ENCODE measurements at regions not wholly inside any gene's neighbourhood (a gene's known extent, or its start where the extent isn't known, plus 50 kb on each side); places are given as distances from the start of the nearest gene placed in this dataset.

DNA sequence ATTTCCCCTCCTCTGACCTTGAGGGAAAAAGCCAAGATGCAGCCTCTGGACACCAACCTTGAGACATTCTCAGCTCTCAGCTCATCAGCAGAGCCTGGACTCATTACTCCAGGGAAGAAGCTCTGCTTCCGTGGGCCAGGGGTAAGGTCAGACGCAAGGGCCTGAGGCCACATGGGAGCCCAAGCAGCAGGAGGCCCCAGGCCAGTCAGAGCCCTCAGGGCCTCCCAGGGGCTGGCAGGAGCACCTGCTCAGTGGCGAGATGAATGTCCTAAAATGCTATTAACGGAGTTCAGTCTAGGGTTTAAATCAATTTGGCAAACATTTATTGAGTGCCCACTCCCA, 208.6 kb downstream of the ERMARD start:
- no peak for DNase-seq

DNA sequence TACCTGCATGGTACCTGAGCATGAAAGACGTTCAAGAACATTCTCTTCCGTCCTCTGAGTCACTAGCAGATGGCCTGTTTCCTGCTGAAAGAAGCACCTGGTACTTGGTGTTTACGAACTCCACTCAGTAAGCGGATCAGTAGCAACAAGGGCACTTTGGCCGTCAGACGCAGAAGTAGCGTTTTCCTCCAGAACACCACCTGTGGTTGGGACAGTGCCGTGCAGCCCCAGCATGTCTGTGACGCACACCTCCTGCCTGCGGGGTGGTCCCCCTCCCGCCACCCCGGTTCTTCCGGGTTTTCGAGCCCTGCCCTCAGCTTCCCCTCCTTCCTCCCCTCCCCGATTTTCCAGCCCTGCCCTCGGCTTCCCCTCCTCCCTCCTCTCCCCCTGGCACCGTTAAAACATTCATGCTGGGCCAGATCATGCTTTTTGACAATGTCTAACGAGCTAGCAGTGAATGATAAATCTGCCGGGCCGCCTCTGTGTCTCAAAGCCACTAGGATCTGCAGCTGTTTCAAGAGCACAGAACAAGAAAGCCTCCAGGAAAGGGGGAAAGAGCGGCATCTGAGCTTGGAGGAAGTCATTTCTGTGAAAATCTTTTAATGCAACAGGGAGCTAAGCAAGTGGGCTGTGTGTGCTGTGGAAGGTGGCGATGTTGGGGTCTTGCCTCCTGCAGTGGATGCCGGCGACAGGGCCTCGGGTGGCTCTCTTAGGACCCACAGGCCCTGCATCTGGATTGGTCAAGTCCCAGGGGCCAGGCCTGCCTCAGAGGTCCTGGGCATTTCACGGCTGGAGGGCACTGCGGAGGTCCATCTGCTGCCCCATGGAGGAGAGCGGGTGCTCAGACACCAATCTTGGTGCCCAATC, 207.9 kb downstream of the ERMARD start:
- no peak for DNase-seq

- no peak for DNase-seq
These were observed 207.1 kb downstream of the ERMARD start for GRCh38 chr6:169958510-169958909.

GRCh38 chr6:169957351-169957963, 206.0 kb downstream of the ERMARD start:
- DNase-seq, result no peak

DNA sequence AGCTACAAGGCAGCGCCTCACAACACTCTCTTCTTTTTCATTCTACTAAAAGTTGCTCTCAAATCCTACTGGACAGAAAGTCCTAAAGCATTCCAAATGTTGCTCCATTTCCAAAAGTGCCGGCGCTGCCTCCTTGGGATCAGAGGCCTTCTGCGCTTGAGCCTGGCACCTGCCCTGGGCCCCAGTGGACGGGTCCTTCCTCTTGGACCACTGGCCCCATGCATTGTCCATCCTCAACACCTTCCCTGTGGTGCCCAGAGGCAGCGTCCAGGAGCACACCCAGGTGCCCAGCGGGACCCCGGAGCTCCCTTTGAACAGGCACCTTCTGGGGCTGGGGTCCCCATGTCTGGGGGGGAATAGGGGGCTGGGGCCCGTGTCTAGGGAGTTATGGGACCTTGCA, 205.2 kb downstream of the ERMARD start:
- DNase-seq, result no peak

DNA sequence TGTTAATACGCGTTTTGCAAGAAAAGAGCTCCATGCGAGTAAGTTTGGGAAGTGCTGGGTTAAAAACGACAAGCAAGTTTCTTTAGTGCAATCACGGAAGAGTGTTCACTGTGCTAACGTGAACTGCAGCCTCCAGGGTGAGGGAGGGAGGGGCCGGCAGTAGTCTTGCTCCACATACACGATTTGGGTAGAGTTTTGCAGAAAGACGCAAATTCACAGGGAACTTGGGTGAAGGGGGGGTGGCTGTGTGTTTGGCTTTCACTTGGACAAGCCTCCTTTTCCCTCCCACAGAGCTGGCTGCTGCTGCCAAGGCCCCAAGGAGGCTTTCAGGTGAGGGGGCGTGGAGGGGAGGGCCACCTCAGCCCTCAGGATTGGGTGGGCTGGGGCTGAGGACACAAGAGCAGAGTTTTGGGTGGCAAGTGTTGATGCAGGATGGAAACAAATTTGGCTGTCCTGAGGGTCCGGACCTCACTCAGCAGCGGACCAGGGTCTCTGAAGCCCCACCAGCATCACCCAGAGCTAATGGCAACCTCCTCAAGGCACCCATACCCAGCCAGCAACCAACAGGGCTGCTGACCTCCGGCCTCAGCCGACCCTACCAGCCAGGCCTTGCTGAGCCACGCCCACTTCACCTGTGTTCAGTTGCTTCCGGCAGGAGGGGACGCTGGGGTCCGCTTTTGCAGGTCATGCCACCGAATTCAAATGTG, 204.5 kb downstream of the ERMARD start:
- no peak for DNase-seq

DNA sequence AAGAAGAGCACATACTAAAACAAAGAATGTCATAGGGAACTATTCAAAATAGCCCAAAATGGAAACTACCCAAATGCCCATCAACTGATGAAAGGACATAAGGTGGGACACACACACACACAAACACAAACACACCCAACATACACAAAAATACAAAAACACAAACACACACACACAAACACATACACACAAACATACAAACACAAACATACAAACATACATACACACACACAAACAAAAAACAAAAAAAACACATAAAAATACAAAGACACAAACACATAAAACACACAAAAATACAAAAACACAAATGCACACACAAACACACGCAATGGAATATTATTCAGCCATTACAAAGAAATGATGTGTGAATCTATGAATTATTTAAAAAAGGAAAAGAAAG, 203.6 kb downstream of the ERMARD start:
- DNase-seq, result no peak

DNA sequence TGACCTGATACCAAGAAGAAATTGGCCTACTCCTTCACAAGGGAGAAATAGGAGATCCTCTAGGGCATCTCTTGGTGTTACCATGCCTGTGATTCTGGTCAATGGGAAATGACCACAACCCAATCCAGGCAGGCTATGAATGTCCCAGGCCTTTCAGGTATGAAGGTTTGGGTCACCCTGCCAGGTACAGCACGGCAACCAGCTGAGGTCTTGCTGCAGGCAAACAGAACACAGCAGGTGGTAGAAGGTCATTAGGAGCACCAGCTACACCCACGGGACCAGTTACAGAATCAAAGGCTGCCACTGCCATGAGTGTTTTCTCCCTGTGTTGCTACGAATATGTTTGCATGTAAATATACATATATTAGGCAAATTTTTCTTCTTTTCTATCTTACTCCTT, 202.3 kb downstream of the ERMARD start:
- no peak for DNase-seq

DNA sequence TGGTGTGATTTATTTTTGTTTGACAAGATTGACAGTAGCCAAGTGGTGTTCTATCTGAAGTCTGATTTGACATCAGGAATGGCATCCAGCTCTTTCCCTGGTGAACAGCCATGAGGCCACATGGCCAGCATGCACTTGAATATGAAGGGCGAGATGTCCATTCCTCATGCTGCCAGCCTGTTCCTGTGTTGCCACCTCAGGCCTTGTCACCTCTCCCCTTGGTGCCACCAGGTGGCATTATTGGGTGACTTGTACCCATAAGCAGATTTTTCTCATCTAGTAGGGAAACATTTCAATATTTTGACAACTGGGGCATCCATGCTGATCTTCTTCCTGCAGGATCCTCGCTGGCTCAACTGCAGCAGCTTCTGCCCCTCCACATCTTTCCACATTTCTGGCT, 199.1 kb downstream of the ERMARD start:
- peak; percentile 4 for DNase-seq

- no peak for DNase-seq
These were observed 198.2 kb downstream of the ERMARD start for GRCh38 chr6:169949511-169950097.

DNA sequence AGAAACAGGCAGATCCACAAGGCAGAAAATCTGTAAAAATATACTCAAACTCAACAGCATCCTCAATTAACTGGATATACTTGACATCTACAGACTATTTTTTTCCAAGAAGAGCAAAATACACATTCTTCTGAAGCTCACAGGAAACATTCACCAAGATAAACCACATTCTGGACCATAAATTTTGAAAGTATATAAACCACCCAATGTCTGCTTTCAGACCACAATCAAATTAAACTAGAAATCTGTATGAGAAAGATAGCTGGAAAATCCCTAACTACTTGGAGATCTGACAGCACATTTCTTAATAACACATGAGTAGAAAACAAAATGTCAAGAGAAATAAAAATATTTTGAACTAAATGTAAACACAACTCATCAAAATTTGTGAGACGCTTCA, 195.5 kb downstream of the ERMARD start:
- no peak for DNase-seq

GRCh38 chr6:169945117-169945516, 193.7 kb downstream of the ERMARD start:
- DNase-seq, result no peak

GRCh38 chr6:169944415-169944814, 193.0 kb downstream of the ERMARD start:
- DNase-seq, result no peak

DNA sequence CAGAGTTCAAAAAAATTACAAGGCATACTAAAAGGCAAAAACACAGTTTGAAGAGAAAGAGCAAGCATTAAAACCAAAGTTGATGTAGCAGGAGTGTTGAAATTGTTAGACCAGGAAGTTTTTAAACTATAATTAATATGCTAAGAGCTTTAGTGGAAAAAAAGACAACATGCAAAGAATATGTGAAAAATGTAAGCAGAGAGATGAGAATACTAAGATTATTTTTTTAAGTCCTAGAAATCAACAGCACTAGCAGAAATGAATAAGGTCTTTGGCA, 192.6 kb downstream of the ERMARD start:
- no peak for DNase-seq

GRCh38 chr6:169943241-169944060, 192.0 kb downstream of the ERMARD start:
- no peak for DNase-seq

DNA sequence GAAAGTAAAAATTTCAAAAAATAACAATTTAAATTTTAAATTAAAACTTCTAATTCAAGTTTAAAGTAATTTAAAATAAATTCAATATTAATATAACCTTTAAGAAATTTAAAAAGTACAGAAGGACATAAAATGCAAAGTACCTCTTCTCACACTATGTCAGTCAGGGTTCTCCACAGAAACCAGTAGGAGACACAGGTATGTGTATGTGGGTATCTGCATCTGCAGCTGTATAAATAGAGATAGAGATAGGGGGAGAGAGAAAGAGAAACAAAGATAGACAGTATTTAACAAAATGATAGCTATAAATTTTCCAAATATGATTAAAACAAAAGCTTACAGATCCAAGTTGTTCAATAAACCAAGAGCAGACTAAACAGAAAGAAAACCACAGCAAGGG, 190.8 kb downstream of the ERMARD start:
- DNase-seq, result no peak

DNA sequence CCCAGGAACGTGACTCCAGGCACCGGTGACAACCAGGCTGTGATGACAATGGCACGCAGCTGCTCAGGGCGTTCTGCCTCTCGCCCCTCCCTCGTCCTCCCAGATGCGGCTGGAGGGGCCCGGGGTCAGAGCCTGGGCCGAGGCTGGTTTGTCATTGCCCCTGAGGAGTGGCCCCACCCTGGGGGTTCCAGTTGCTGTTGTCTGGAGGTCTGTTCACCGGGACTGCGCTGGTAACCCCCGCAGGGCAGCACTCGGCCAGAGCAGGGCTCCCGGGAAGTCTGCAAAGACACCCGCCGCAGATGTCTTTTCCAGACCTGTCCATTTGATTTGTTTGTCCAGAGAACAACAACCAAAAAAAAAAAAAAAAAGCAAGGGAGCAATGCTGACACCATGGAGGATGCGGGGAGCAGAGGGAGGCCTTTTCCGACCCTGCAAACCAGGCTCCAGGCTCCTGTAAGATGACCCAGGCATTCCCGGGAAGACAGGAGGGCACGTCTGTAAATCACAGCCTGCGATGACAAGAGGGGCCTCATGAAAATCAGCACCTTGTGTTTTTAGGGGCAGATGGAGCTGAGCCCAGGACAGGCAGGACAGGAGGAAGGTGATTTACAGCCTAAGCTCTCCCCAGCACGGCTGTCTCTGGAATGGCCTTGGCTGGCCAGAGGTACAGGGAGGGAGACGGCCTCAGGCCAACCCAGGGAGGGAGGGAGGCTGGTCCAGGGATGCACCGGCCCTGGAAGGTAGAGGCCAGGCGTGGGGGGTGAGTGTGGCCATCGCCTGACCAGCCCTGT, 189.3 kb downstream of the ERMARD start:
- no peak for DNase-seq

DNA sequence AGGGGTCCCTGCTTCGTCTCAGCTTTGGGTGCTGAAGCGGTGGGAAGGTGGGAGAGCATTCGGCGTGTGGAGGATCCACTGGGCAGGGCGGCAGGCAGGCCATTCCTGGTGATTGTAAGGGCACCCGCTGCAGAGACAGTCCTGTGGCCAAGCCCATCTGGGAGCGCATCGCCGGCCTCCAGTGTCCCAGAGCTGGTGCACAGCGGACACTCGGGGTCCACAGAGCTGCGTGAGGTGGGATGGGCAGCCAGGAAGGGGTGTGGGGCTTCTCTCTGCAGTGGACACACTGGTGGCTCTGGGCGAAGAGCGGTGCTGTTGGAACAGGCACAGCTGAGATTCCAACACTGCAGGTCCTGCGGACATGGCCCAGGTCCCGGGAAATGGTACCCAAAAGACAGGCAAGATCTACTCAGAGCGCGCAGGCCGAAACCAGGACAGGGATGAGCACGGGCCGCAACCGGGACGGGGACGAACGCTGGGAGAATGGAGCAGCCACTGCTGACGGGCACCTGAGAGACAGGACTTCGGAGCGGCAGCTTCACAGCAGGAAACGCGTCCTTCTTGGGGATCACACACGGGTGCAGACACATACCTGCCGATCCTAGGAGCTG, 188.2 kb downstream of the ERMARD start:
- DNase-seq, result no peak

DNA sequence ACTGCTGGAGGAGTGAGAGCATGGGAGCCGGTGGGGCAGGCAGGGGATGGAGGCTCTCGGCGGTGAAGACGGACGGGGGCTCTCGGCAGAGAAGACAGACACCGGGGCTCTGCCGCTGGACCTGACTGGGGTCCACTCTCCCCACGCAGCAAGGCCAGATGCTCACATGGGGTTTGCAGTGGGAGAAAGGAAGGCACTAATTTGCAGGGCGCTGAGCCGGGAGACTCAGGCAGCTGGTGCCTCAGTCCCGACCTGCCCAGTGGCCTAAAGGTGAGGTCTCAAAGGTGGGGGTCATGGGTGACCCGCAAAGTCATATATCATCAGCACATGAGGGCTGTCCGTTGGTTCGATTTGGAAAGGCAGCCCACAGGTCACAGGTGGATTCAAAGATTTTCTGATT, 187.3 kb downstream of the ERMARD start:
- no peak for DNase-seq

GRCh38 chr6:169938262-169938701, 186.9 kb downstream of the ERMARD start:
- no peak for DNase-seq

DNA sequence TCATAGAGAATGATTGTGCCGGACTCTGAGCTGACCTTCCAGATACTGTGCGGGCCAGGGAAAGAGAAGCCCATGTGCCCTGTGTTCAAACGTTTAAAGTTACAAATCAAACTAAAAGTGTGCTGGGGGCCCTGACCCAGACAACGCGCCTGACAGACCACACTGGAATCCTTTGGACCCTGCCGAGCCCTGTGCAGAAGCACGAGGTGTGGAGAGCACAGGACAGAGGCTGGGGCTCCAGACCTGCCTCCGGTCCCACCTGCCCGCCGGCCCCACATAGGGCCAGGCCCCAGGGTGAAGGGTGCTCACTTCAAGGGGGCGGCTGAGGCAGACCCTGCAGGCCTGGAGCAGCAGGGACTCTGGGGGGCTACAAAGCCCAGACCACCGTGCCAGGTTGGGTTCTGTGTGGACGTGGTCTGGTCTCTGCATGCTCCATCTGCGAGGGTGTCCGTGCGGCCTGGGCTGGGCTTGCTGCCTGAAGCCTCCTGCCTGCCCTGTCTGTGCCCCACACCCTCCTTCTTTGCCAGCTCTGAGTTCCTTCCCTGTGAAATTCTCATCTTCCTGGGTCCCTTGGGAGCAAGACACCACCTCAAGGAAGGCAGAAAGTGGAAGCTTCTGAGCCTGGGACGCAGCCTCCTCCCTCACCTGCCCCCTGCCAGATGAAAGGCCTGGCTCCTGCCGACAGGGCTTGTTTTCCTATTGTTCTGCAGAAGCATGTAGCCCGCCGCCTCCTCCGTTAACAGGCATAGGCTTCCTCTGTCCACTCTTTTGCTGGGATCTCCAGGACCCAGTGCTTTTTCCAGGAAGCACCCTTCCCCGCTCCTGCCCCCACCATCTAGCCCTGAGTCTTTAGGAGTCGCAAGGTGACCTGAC, 186.2 kb downstream of the ERMARD start:
- no peak for DNase-seq
